ENCODE measurements at regions not wholly inside any gene's neighbourhood (a gene's known extent, or its start where the extent isn't known, plus 50 kb on each side); places are given as distances from the start of the nearest gene placed in this dataset.

- H3K9me3 ChIP-seq (ENCODE audit: control insufficient read depth, low read length), result peaks cover 4% of the 10 kb centered on the region
- H3K36me3 ChIP-seq (ENCODE audit: control insufficient read depth in 1 of 2, insufficient read depth in 2 of 2, low read depth in 1 of 2, low read length in 2 of 2), result no peaks in the 10 kb centered on the region
- H3K79me1 ChIP-seq (replicated peaks; ENCODE audit: low read length, poor library complexity, severe bottlenecking), result no peaks in the 10 kb centered on the region
- H3K23ac ChIP-seq (ENCODE audit: low read length in 2 of 2), result no peak overlapping the region
- no peak overlapping the region for H2BK5ac ChIP-seq (ENCODE audit: low read depth, low read length, poor library complexity, severe bottlenecking)
- no peak overlapping the region for H2AFZ ChIP-seq (ENCODE audit: low read depth, low read length)
- DNase-seq, result peak; percentile 42
- H2BK15ac ChIP-seq (ENCODE audit: low read depth, poor library complexity, severe bottlenecking), result no peak overlapping the region
- no peak overlapping the region for H4K8ac ChIP-seq (ENCODE audit: low read length)
- no peak overlapping the region for H2AK5ac ChIP-seq (ENCODE audit: low read length, severe bottlenecking)
- no peak overlapping the region for H3K4ac ChIP-seq (ENCODE audit: low read depth in 1 of 2, low read length in 2 of 2)
- H3K4me1 ChIP-seq (ENCODE audit: control insufficient read depth, insufficient read depth, low read depth, low read length), result no peaks in the 10 kb centered on the region
- H2BK12ac ChIP-seq (ENCODE audit: low read length in 2 of 2), result no peak overlapping the region
- H3K18ac ChIP-seq (ENCODE audit: low read depth in 1 of 2, low read length in 2 of 2), result no peak overlapping the region
- WGBS, result 25% methylated on average over 2 of the region's 2 CpGs
- H3K4me3 ChIP-seq (ENCODE audit: insufficient read depth in 1 of 2, low read depth in 1 of 2, low read length in 2 of 2), result no peak overlapping the region
- no peak overlapping the region for H3K14ac ChIP-seq (ENCODE audit: low read length in 2 of 2)
- no peak overlapping the region for H2BK120ac ChIP-seq (ENCODE audit: low read depth, low read length)
- H3K4me2 ChIP-seq (ENCODE audit: low read length, poor library complexity, severe bottlenecking), result no peak overlapping the region
- H4K91ac ChIP-seq (ENCODE audit: low read length), result no peak overlapping the region
- H3K9ac ChIP-seq (ENCODE audit: low read length), result no peak overlapping the region
- no peaks in the 10 kb centered on the region for H3K27me3 ChIP-seq (ENCODE audit: control insufficient read depth in 1 of 2, insufficient read depth in 1 of 2, low read length in 2 of 2)
- H3K27ac ChIP-seq (ENCODE audit: low read length, poor library complexity, severe bottlenecking), result no peak overlapping the region
Measured at GRCh38 chr1:240672132-240672811, 60.3 kb upstream of the GREM2 start.

GRCh38 chr1:240667351-240667750 lies 55.4 kb upstream of the GREM2 start:
- WGBS, result 93% methylated on average over 2 of the region's 3 CpGs
- Histone ChIP-seq H3K9me3 (ENCODE audit: control insufficient read depth, low read length) (no peaks in the 10 kb centered on the region), H2BK15ac (ENCODE audit: low read depth, poor library complexity, severe bottlenecking) (no peak overlapping the region), H4K91ac (ENCODE audit: low read length) (no peak overlapping the region), H3K23ac (ENCODE audit: low read length in 2 of 2) (no peak overlapping the region), H3K18ac (ENCODE audit: low read depth in 1 of 2, low read length in 2 of 2) (no peak overlapping the region), H3K4me2 (ENCODE audit: low read length, poor library complexity, severe bottlenecking) (no peak overlapping the region), H4K8ac (ENCODE audit: low read length) (no peak overlapping the region), H3K36me3 (ENCODE audit: control insufficient read depth in 1 of 2, insufficient read depth in 2 of 2, low read depth in 1 of 2, low read length in 2 of 2) (no peaks in the 10 kb centered on the region), H2BK5ac (ENCODE audit: low read depth, low read length, poor library complexity, severe bottlenecking) (no peak overlapping the region), H3K9ac (ENCODE audit: low read length) (no peak overlapping the region), H3K79me1 (replicated peaks; ENCODE audit: low read length, poor library complexity, severe bottlenecking) (no peaks in the 10 kb centered on the region), H3K27me3 (ENCODE audit: control insufficient read depth in 1 of 2, insufficient read depth in 1 of 2, low read length in 2 of 2) (no peaks in the 10 kb centered on the region), H2AFZ (ENCODE audit: low read depth, low read length) (no peak overlapping the region), H3K27ac (ENCODE audit: low read length, poor library complexity, severe bottlenecking) (no peak overlapping the region), H3K4me1 (ENCODE audit: control insufficient read depth, insufficient read depth, low read depth, low read length) (no peaks in the 10 kb centered on the region), H2BK120ac (ENCODE audit: low read depth, low read length) (no peak overlapping the region), H3K4me3 (ENCODE audit: insufficient read depth in 1 of 2, low read depth in 1 of 2, low read length in 2 of 2) (no peak overlapping the region), H2AK5ac (ENCODE audit: low read length, severe bottlenecking) (no peak overlapping the region), H3K4ac (ENCODE audit: low read depth in 1 of 2, low read length in 2 of 2) (no peak overlapping the region), H3K14ac (ENCODE audit: low read length in 2 of 2) (no peak overlapping the region), H2BK12ac (ENCODE audit: low read length in 2 of 2) (no peak overlapping the region)
- DNase-seq, result no peak

- no peak for DNase-seq
- Histone ChIP-seq H3K27me3 (ENCODE audit: control insufficient read depth in 1 of 2, insufficient read depth in 1 of 2, low read length in 2 of 2) (no peaks in the 10 kb centered on the region), H3K4me1 (ENCODE audit: control insufficient read depth, insufficient read depth, low read depth, low read length) (no peaks in the 10 kb centered on the region), H4K91ac (ENCODE audit: low read length) (no peak overlapping the region), H4K8ac (ENCODE audit: low read length) (no peak overlapping the region), H3K4ac (ENCODE audit: low read depth in 1 of 2, low read length in 2 of 2) (no peak overlapping the region), H3K4me2 (ENCODE audit: low read length, poor library complexity, severe bottlenecking) (no peak overlapping the region), H3K9ac (ENCODE audit: low read length) (no peak overlapping the region), H3K23ac (ENCODE audit: low read length in 2 of 2) (no peak overlapping the region), H2BK120ac (ENCODE audit: low read depth, low read length) (no peak overlapping the region), H2BK12ac (ENCODE audit: low read length in 2 of 2) (no peak overlapping the region), H3K4me3 (ENCODE audit: insufficient read depth in 1 of 2, low read depth in 1 of 2, low read length in 2 of 2) (no peak overlapping the region), H3K18ac (ENCODE audit: low read depth in 1 of 2, low read length in 2 of 2) (no peak overlapping the region), H3K14ac (ENCODE audit: low read length in 2 of 2) (no peak overlapping the region), H2BK5ac (ENCODE audit: low read depth, low read length, poor library complexity, severe bottlenecking) (no peak overlapping the region), H2BK15ac (ENCODE audit: low read depth, poor library complexity, severe bottlenecking) (no peak overlapping the region), H2AK5ac (ENCODE audit: low read length, severe bottlenecking) (no peak overlapping the region), H3K9me3 (ENCODE audit: control insufficient read depth, low read length) (no peaks in the 10 kb centered on the region), H3K79me1 (replicated peaks; ENCODE audit: low read length, poor library complexity, severe bottlenecking) (no peaks in the 10 kb centered on the region), H2AFZ (ENCODE audit: low read depth, low read length) (no peak overlapping the region), H3K36me3 (ENCODE audit: control insufficient read depth in 1 of 2, insufficient read depth in 2 of 2, low read depth in 1 of 2, low read length in 2 of 2) (no peaks in the 10 kb centered on the region), H3K27ac (ENCODE audit: low read length, poor library complexity, severe bottlenecking) (no peak overlapping the region)
- WGBS, result 77% methylated on average over 9 of the region's 9 CpGs
Measured at GRCh38 chr1:240666568-240667198, 54.7 kb upstream of the GREM2 start.

- WGBS, result 80% methylated on average over 1 of the region's 1 CpG
- Histone ChIP-seq H2AK5ac (ENCODE audit: low read length, severe bottlenecking) (no peak overlapping the region), H3K18ac (ENCODE audit: low read depth in 1 of 2, low read length in 2 of 2) (no peak overlapping the region), H4K8ac (ENCODE audit: low read length) (no peak overlapping the region), H3K79me1 (replicated peaks; ENCODE audit: low read length, poor library complexity, severe bottlenecking) (no peaks in the 10 kb centered on the region), H3K14ac (ENCODE audit: low read length in 2 of 2) (no peak overlapping the region), H3K4me2 (ENCODE audit: low read length, poor library complexity, severe bottlenecking) (no peak overlapping the region), H3K4me1 (ENCODE audit: control insufficient read depth, insufficient read depth, low read depth, low read length) (peaks cover under 1% of the 10 kb centered on the region), H2BK5ac (ENCODE audit: low read depth, low read length, poor library complexity, severe bottlenecking) (no peak overlapping the region), H4K91ac (ENCODE audit: low read length) (no peak overlapping the region), H3K4me3 (ENCODE audit: insufficient read depth in 1 of 2, low read depth in 1 of 2, low read length in 2 of 2) (no peak overlapping the region), H3K27me3 (ENCODE audit: control insufficient read depth in 1 of 2, insufficient read depth in 1 of 2, low read length in 2 of 2) (no peaks in the 10 kb centered on the region), H2BK12ac (ENCODE audit: low read length in 2 of 2) (no peak overlapping the region), H2BK120ac (ENCODE audit: low read depth, low read length) (no peak overlapping the region), H3K27ac (ENCODE audit: low read length, poor library complexity, severe bottlenecking) (no peak overlapping the region), H2AFZ (ENCODE audit: low read depth, low read length) (no peak overlapping the region), H3K36me3 (ENCODE audit: control insufficient read depth in 1 of 2, insufficient read depth in 2 of 2, low read depth in 1 of 2, low read length in 2 of 2) (no peaks in the 10 kb centered on the region), H3K4ac (ENCODE audit: low read depth in 1 of 2, low read length in 2 of 2) (no peak overlapping the region), H3K23ac (ENCODE audit: low read length in 2 of 2) (no peak overlapping the region), H3K9ac (ENCODE audit: low read length) (peak overlapping the region; percentile 55), H3K9me3 (ENCODE audit: control insufficient read depth, low read length) (no peaks in the 10 kb centered on the region), H2BK15ac (ENCODE audit: low read depth, poor library complexity, severe bottlenecking) (no peak overlapping the region)
- DNase-seq, result no peak
Measured at GRCh38 chr1:240663169-240663879, 51.4 kb upstream of the GREM2 start.
